Transverse colon (tissue), 4 donors: ENCODE measurements at regions not wholly inside any gene's neighbourhood (a gene's known extent, or its start where the extent isn't known, plus 50 kb on each side); places are given as distances from the start of the nearest gene placed in this dataset.

ENCODE experiments used
- POLR2A ChIP-seq: fragments of 450-650 bp; IDR thresholded peaks from one replicate; pipeline ENCODE4 v1.6.1; 2016; ENCODE audit warnings: antibody characterized with exemption, mild to moderate bottlenecking, moderate library complexity
- POLR2AphosphoS5 ChIP-seq, 3 donors: sonication (generic); formaldehyde crosslinking; IDR thresholded peaks; one replicate each; pipeline ENCODE4 v1.6.1; 2016; ENCODE audit warnings: antibody characterized with exemption in 3 of 3
- TF ChIP-seq, protein P1 (sequence below), 5 experiments: fragments of 200-600 bp in 3 of 5; fragments of 450-650 bp in 2 of 5; sonication (generic) in 3 of 5; IDR thresholded peaks; 1 replicate in 2 of 5; 2 replicates in 3 of 5; pipeline ENCODE4 v1.5.1; 2016 to 2017; ENCODE audit warnings: antibody characterized with exemption in 5 of 5, inconsistent platforms in 3 of 5, mild to moderate bottlenecking in 2 of 5, moderate library complexity in 1 of 5

DNA sequence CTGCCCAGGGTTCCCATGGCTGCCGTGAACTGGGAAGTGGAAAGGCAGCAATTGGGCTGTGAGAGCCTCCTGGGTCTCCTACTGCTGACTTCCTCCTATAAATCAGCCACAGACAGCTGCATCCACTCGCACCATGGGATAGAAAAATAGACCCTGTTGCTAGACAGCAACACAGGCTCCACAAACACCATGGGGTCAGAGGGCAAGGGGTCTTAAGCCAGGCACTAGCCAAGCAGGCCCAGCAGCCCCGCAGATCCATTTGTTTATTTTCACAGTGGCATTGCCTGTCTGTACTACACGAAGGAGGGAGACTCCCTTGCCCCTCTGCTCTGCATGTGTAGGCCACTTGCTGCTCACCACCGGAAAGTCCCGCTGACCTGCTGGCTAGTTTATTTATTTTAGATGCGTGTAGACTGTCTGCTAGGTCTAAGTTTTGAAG lies 139.8 kb downstream of the DACT1 start:
- TF ChIP-seq, protein P1, sequence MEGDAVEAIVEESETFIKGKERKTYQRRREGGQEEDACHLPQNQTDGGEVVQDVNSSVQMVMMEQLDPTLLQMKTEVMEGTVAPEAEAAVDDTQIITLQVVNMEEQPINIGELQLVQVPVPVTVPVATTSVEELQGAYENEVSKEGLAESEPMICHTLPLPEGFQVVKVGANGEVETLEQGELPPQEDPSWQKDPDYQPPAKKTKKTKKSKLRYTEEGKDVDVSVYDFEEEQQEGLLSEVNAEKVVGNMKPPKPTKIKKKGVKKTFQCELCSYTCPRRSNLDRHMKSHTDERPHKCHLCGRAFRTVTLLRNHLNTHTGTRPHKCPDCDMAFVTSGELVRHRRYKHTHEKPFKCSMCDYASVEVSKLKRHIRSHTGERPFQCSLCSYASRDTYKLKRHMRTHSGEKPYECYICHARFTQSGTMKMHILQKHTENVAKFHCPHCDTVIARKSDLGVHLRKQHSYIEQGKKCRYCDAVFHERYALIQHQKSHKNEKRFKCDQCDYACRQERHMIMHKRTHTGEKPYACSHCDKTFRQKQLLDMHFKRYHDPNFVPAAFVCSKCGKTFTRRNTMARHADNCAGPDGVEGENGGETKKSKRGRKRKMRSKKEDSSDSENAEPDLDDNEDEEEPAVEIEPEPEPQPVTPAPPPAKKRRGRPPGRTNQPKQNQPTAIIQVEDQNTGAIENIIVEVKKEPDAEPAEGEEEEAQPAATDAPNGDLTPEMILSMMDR (IDR thresholded peaks at IDR 0.05) = no peak
- TF ChIP-seq POLR2A = no peak
- TF ChIP-seq POLR2AphosphoS5 (IDR thresholded peaks at IDR 0.05) = no peak
